BE2C (cell line): ENCODE measurements at regions not wholly inside any gene's neighbourhood (a gene's known extent, or its start where the extent isn't known, plus 50 kb on each side); places are given as distances from the start of the nearest gene placed in this dataset.

ENCODE experiments used
- DNase-seq: peaks from one replicate; pipeline ENCODE4 v3.0.0-alpha.2; 2020
- H3K27me3 ChIP-seq: fragments of 250-450 bp; sonication (Bioruptor Pico); 2 replicates; pipeline ENCODE4 v1.5.1; 2020; ENCODE audit warnings: mild to moderate bottlenecking
- H3K36me3 ChIP-seq: fragments of 250-450 bp; sonication (Bioruptor Pico); 2 replicates; pipeline ENCODE4 v1.5.1; 2020; ENCODE audit warnings: mild to moderate bottlenecking
- H3K4me1 ChIP-seq: fragments of 250-450 bp; sonication (Bioruptor Pico); 2 replicates; pipeline ENCODE4 v1.5.1; 2020
- H3K4me3 ChIP-seq: 2 replicates; pipeline ENCODE4 v1.5.1; 2011; ENCODE audit warnings: low read depth, low read length
- H3K9me3 ChIP-seq: fragments of 250-450 bp; sonication (Bioruptor Pico); 2 replicates; pipeline ENCODE4 v1.5.1; 2020
- TF ChIP-seq, protein P1 (sequence below): IDR thresholded peaks from 2 replicates; pipeline ENCODE4 v1.5.1; 2012; ENCODE audit warnings: mild to moderate bottlenecking, low read depth, low read length

DNA sequence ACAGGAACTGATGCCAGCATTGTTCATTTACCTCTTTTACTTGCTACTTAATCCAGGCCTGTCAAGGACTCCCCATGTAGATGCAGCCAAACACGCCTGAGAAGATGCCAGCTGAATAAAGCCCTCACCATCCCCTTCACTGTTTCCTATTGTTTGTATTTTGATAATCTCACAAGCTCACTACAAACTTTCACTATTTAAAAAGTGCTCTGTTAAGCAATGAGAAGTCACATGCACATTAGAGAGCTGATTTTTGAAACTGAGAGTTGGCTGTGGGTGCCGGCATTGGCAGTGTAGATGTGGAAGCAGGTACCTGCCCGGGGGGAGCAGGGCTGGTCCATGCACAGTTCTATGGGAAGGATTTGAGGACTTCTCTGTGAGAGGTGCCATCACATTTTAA, 169.8 kb upstream of the GRB10 start:
- DNase-seq = no peak
- H3K4me1 ChIP-seq = no peaks in the 10 kb centered on the region
- H3K36me3 ChIP-seq = no peaks in the 10 kb centered on the region
- TF ChIP-seq, protein P1, sequence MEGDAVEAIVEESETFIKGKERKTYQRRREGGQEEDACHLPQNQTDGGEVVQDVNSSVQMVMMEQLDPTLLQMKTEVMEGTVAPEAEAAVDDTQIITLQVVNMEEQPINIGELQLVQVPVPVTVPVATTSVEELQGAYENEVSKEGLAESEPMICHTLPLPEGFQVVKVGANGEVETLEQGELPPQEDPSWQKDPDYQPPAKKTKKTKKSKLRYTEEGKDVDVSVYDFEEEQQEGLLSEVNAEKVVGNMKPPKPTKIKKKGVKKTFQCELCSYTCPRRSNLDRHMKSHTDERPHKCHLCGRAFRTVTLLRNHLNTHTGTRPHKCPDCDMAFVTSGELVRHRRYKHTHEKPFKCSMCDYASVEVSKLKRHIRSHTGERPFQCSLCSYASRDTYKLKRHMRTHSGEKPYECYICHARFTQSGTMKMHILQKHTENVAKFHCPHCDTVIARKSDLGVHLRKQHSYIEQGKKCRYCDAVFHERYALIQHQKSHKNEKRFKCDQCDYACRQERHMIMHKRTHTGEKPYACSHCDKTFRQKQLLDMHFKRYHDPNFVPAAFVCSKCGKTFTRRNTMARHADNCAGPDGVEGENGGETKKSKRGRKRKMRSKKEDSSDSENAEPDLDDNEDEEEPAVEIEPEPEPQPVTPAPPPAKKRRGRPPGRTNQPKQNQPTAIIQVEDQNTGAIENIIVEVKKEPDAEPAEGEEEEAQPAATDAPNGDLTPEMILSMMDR = no peak
- no peak overlapping the region for H3K4me3 ChIP-seq
- H3K27me3 ChIP-seq = peaks cover 3% of the 10 kb centered on the region
- no peaks in the 10 kb centered on the region for H3K9me3 ChIP-seq

- H3K36me3 ChIP-seq = no peaks in the 10 kb centered on the region
- H3K4me3 ChIP-seq = no peak overlapping the region
- peaks cover 3% of the 10 kb centered on the region for H3K27me3 ChIP-seq
- no peaks in the 10 kb centered on the region for H3K4me1 ChIP-seq
- no peak for DNase-seq
- TF ChIP-seq, protein P1 = no peak
- no peaks in the 10 kb centered on the region for H3K9me3 ChIP-seq
Observed at GRCh38 chr7:50952120-50952519, 169.4 kb upstream of the GRB10 start.

DNA sequence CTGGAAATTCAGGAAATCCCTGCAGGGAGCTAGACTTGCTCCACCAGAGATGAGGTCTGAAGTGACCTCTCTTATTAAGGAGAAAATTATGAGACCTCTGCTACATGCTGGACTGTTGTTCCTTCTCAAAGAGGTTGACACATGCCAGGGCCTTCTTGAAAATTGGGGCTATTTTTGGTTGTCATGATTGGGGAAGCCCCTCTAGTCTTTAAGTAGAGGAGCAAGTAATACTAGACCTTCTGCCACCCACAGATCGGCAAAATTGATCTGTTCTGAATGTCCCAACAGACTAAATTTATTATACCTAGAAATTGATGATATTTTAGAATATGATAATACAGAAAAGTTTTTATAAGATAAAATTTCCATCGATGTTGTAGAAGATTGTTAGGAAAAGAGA, 160.8 kb upstream of the GRB10 start:
- no peak overlapping the region for H3K4me3 ChIP-seq
- no peak for DNase-seq
- no peaks in the 10 kb centered on the region for H3K9me3 ChIP-seq
- H3K27me3 ChIP-seq = no peaks in the 10 kb centered on the region
- TF ChIP-seq, protein P1 = no peak
- no peaks in the 10 kb centered on the region for H3K36me3 ChIP-seq
- no peaks in the 10 kb centered on the region for H3K4me1 ChIP-seq

GRCh38 chr7:50941525-50941924, 158.8 kb upstream of the GRB10 start:
- Histone ChIP-seq H3K4me3 (no peak overlapping the region), H3K4me1 (no peaks in the 10 kb centered on the region), H3K9me3 (no peaks in the 10 kb centered on the region), H3K36me3 (no peaks in the 10 kb centered on the region), H3K27me3 (no peaks in the 10 kb centered on the region; the same call in 1 of the 2 replicates)
- TF ChIP-seq, protein P1 = no peak
- no peak for DNase-seq

- DNase-seq = no peak
- TF ChIP-seq, protein P1 = no peak
Observed at GRCh38 chr7:50940621-50941020, 157.9 kb upstream of the GRB10 start.

DNA sequence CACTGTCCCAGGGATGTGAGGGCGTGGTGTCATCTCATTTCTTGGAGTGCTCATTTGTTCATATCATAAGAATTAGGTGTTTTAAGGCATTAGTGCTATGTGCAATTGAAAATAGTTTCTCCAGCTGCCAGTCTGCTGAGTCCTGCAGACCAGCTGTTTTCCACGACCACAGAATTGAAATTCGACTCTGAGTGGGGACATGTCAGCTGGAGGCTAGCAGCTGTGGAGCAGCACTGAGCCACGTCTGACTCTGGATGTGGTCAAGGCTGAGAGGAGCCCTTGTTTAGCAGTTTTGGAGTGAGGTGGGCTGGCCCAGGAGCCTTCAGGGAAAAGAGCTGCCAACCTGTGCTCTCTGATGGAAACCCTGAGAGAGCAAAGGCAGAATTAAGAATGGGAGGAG, 156.3 kb upstream of the GRB10 start:
- Histone ChIP-seq H3K36me3 (no peaks in the 10 kb centered on the region), H3K27me3 (no peaks in the 10 kb centered on the region; the same call in 1 of the 2 replicates), H3K4me3 (no peak overlapping the region), H3K4me1 (no peaks in the 10 kb centered on the region), H3K9me3 (no peaks in the 10 kb centered on the region)
- TF ChIP-seq, protein P1 = no peak
- DNase-seq = no peak

More at GRCh38 chr7:50940621-50941020, 157.9 kb upstream of the GRB10 start:
- no peak overlapping the region for H3K4me3 ChIP-seq
- H3K4me1 ChIP-seq = no peaks in the 10 kb centered on the region
- H3K36me3 ChIP-seq = no peaks in the 10 kb centered on the region
- H3K9me3 ChIP-seq = no peaks in the 10 kb centered on the region
- no peaks in the 10 kb centered on the region; the same call in 1 of the 2 replicates for H3K27me3 ChIP-seq
